Activated CD4-positive, alpha-beta T cell treated with anti-CD3 and anti-CD28 coated beads, Interleukin-2, amount 50 U/mL, for 16 hours (primary cell): ENCODE measurements at regions not wholly inside any gene's neighbourhood (a gene's known extent, or its start where the extent isn't known, plus 50 kb on each side); places are given as distances from the start of the nearest gene placed in this dataset.

Source experiments
- DNase-seq: peaks from one replicate; pipeline ENCODE4 v3.0.0-alpha.2; 2020

GRCh38 chr17:5635949-5636348, 51.6 kb upstream of the NLRP1 start:
- DNase-seq: no peak

- DNase-seq: no peak
These were observed 54.3 kb upstream of the NLRP1 start for GRCh38 chr17:5638596-5638995.

- DNase-seq: no peak
These were observed 56.4 kb upstream of the NLRP1 start for GRCh38 chr17:5640726-5641125.

GRCh38 chr17:5642752-5643151, 58.4 kb upstream of the NLRP1 start:
- DNase-seq: no peak

- no peak for DNase-seq
These were observed 59.8 kb upstream of the NLRP1 start for GRCh38 chr17:5644065-5644464.

- no peak for DNase-seq
These were observed 67.0 kb upstream of the NLRP1 start for GRCh38 chr17:5651348-5651747.

GRCh38 chr17:5661491-5662125, 77.3 kb upstream of the NLRP1 start:
- DNase-seq: no peak

- DNase-seq: no peak
These were observed 78.2 kb upstream of the NLRP1 start for GRCh38 chr17:5662409-5663085.

GRCh38 chr17:5665164-5665563, 80.9 kb upstream of the NLRP1 start:
- DNase-seq: no peak

- no peak for DNase-seq
These were observed 83.6 kb upstream of the NLRP1 start for GRCh38 chr17:5667871-5668270.

- no peak for DNase-seq
These were observed 84.3 kb upstream of the NLRP1 start for GRCh38 chr17:5668557-5669138.

GRCh38 chr17:5669191-5669590, 84.9 kb upstream of the NLRP1 start:
- no peak for DNase-seq

GRCh38 chr17:5672141-5672540, 87.8 kb upstream of the NLRP1 start:
- DNase-seq: no peak

GRCh38 chr17:5672815-5673430, 88.6 kb upstream of the NLRP1 start:
- peak; percentile 4 for DNase-seq

GRCh38 chr17:5675625-5676421, 91.5 kb upstream of the NLRP1 start:
- no peak for DNase-seq

- DNase-seq: no peak
These were observed 93.3 kb upstream of the NLRP1 start for GRCh38 chr17:5677620-5678019.

GRCh38 chr17:5678171-5678570, 93.9 kb upstream of the NLRP1 start:
- no peak for DNase-seq

- DNase-seq: no peak
These were observed 96.5 kb upstream of the NLRP1 start for GRCh38 chr17:5680766-5681165.

- no peak for DNase-seq
These were observed 98.9 kb upstream of the NLRP1 start for GRCh38 chr17:5683241-5683640.

GRCh38 chr17:5686074-5686635, 101.8 kb upstream of the NLRP1 start:
- DNase-seq: no peak

- no peak for DNase-seq
These were observed 103.3 kb upstream of the NLRP1 start for GRCh38 chr17:5687646-5688045.

- DNase-seq: no peak
These were observed 109.5 kb upstream of the NLRP1 start for GRCh38 chr17:5693821-5694220.

GRCh38 chr17:5694551-5694950, 110.2 kb upstream of the NLRP1 start:
- DNase-seq: no peak
